ENCODE measurements at regions not wholly inside any gene's neighbourhood (a gene's known extent, or its start where the extent isn't known, plus 50 kb on each side); places are given as distances from the start of the nearest gene placed in this dataset.
"Not testable (repeated sequence)": the region's sequence is repeated elsewhere in the genome, so short reads cannot be mapped to it uniquely, and the experiment has no call there.

DNA sequence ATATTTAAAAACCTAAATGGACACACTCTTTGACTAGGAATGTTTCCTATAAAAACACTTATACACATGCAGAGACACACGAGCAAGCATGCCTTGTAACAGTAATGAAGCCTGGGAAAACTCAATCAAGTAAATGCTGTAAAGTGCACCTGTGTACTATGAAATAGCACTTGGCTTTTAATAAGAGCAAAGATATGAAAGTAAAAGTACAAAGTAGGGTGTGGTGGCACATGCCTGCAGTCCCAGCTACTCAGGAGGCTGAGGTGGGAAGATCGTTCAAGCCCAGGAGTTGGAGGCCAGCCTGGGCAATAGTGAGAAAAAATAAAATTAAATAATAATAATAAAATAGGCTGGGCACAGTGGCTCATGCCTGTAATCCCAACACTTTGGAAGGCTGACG, 166.9 kb upstream of the GRK3 start:
- DNase-seq, result no peak

DNA sequence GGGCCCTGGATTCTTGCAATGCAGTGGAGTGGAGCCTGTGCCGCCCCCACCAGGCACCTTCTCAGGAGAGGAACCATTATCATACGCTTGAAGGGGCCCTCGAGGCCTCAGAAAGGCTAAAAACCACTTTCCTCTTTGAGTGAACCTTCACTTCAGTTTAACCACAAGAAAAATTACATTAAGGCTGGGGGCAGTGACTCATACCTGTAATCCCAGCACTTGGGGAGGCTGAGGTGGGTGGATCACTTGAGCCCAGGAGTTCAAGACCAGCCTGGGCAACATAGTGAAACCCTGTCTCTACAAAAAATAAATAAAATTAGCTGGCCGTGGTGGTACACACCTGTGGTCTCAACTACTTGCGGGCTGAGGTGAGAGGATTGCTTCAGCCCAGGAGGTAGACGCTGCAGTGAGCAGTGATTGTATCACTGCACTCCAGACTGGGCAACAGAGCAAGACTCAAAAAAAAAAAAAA, 165.8 kb upstream of the GRK3 start:
- DNase-seq, result not testable (repeated sequence)

DNA sequence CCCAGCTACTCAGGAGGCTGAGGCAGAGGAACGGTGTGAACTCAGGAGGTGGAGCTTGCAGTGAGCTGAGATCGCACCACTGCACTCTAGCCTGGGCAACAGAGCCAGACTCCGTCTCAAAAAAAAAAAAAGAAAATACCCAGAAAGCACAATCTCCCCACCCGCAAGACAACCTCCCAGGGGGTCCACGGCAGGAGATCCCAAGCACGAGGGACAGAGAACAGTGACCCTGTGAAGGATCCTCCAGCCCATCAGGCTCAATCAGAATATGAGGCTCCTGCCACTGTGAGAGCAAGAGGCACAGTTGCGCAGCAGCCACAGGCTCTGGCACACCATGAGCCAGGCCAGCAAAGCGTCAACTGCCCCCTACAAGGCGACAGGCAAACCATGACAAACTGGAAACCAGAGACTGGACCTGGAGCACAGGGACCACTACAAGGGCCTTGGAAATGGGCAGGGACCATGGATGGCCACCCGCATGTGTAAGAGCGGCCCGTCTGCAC, 164.8 kb upstream of the GRK3 start:
- DNase-seq, result no peak

DNA sequence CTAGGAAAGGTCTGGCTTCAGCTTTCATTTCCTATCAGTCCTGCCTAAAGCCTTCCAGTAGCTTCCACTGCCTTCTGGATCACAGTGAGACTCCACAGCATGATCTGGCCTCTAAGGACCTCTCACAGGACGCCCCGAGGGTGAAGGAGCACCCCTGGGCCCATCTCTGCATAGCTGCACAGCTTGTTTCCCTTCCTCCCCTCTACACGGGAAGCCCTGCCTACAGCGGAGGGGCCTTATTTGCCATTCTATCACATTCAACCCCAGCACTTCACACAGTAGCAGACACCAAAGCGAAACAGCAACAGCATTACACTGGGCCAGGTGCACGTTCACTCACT, 162.3 kb upstream of the GRK3 start:
- no peak for DNase-seq

DNA sequence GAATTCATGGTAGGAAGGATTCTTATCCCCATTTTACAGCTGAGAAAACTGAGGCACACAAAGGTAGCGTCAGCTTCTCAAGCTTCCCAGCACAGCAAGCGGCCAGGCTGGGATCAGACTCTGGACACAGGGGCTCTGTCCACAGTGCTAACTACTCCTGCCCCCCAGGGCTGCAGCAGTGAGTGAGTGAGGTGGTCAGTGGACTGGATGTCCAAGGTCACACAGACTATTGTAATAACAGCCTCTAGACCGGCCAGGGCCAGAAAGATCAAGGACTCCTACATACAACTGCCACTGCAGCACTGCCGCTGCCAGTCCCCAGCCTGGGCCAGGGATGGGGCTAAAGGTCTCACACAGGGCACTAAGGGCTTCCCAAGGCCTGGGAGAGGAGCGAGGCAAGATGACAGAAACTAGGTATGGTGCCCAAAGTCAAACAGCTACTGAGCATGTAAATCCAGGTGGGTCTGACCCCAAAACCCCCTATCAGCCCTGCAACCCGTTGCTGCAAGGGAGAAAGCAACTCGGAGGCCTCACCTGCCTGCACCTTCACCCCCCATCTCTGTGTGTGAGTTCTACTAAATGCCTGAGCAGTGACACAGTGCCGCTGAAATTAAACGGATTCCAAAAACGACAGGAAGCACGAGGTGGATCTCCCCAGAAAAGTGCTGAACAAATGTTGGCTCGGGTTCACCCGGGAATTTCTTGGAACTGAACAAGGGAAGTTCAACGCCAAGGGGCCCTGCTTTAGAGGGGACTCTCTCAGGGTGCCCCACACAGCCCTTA, 161.8 kb upstream of the GRK3 start:
- DNase-seq, result no peak

DNA sequence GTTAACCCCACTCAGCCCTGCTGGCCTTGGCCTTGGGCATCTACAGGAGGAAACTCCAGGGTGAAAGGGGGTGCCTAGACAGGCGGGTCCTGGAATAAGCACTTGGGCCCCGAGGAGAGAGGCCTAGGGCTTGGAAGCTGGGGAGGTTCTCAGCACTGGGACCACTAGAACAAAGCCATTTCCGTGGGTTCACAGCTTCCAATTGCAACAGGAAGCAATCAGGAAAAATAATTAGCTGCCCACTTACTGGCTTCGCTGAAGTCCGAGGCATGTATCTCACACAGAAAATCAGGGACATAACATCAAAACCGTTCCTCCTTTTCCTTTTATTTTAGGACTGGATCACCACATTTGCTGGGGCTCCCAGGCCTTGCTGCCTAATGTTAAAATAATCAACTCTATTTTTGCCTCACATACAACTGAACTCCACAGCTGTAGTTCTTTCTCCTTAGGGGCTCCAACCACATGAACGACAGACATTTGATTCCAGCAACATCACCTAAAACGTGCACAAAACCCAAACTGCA, 161.1 kb upstream of the GRK3 start:
- DNase-seq, result no peak

DNA sequence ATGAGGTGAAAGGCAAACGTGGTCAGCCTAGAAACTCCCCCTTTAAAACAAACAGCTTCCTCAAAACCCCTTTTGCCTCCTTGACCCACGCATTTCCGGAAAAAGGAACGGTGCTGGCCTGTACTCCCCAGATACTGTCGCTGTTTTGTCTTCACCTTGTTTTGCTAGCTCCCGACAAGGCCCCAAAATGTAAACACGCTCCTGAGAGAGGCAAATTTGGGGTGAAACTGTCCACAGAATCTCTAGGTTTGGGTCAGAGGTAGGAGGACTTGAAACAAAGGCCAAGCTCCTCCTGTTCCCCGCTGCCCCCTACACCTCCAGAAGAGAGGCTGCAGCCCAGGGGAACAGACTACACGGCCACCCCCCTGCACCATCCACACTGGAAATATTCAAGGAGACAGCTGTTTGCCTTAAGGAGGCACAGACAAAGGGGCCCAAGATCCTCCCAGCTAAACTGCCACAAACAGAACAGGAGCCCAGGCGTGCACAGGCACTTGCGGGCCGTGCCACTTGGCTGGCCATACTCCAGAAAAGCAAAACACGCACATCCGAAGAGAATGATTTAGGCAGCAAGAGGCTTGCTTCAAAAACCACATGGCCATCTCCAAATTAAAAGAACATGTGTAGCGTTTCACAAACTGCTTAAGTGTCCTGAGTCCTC, 160.5 kb upstream of the GRK3 start:
- DNase-seq, result no peak

DNA sequence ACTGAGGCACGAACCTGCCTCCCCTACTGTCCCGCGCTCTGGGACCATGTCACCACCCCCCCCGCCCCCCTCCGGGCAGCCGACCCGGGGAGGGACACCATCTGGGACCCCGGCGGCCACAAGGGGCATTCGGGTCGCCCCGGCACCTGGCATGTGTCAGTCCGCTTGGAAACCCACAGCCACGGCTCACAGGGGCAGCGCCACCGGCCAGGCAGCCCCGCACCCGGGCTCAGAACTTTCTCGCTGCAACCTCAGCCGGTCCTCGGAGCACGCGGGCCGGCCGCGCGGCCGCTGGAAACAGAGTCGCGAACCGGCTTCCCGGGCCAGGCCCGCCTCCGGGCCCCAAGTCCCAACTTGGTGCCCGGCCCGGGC, 159.9 kb upstream of the GRK3 start:
- no peak for DNase-seq

DNA sequence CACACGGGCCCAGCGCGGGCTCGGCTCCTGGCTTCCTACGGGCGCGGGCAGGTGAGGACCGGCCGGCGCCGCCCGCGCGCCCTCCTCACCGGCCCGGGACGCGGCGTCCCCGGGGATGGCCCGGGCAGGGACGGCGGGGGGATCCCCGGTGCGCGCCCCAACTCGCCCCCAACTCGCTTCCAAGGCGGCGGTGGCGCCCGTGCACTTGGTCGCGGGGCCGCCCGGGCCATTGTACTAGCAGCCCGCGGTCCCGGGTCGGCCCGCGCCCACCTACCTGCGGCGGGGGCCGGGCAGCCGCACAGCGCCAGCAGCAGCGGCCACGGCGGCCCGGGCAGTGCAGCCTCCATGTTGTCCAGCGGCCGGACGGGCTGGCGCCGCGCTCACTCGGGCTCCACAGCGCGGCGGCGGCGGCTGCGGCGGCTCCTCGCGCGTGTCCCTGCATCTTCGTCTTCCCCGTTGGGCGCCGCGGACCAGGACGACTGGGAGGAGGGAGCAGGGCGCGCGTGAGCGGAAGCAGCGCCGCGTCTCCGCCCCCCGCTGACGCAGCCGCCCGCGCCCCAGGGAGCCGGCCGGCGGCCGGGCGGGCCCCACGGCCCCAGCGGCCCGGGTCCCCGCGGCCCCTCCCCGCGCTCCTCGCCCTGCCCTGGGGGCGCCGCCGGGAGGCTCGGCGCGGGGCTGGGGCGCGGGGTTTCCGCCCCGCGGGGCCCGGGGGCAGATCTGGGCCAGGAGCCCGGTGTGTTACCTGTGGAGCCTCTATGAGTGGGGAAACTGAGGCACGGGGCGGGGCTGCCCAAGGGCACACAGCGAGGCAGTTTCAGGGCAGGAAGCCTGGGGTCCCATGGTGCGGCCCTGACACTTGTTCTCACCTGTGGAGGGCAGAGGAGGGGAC, 159.3 kb upstream of the GRK3 start:
- DNase-seq, result peak; percentile 17

DNA sequence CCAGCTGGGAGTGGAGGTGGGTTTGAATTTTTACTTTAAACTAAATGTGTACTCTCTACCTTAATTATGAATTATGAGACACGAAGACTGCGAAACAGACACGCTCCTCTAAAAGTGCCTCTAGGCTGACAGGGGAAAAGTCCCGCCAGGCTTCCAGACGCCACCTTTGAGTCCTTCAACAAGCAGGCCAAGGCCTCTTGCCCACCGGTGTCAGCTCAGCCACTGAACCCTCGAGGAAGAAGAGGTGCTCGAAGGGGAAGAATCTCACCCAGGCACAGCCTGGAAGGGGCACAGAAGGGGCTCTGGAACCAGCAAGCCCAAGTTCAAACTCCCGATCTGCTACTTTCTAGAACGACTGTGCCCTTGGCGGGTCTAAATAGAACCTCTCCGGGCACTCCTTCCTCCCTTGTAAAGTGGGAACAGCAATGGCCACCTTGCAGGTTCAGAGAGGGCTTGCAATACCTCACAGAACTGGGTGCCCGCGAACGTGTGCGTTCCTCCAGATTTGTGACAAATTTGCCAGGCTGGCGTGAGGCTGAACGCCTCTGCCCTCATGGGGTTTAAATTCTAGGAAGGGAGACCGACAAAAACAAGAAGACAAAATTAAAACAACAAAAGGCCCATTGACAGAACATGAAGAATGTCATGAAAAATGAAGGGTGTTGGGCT, 158.5 kb upstream of the GRK3 start:
- DNase-seq, result no peak

DNA sequence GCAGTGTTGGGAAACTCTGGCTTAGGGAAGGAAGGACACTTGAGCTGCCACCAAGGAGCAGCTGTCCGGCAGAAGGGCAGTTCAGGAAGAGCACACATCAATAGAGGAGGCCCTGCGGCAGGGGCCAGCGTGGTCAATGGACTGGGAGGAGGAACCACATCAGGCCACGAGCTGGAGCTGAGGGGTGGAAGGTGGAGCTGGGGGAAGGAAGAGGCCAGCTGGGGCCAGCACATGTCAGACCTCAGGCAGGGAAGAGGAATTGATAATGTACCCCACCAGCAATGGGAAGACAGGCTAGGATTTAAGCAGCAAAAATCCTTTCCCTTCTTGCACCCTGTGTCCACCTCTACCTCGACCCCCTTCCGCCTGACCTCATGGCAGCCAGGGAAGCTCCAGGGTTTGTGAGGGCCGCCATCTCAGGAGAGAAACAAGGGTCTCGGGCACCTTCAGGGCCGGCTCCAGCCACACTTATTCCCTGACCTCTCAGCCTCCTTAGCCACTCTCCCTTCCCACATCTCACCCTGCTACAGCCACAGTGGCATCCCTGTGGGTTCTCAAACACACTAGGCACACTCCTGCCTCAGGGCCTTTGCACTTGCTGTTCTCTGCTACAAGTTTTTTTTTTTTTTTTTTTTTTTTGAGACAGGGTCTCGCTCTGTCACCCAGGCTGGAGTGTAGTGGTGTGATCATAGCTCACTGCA, 157.8 kb upstream of the GRK3 start:
- DNase-seq, result no peak

DNA sequence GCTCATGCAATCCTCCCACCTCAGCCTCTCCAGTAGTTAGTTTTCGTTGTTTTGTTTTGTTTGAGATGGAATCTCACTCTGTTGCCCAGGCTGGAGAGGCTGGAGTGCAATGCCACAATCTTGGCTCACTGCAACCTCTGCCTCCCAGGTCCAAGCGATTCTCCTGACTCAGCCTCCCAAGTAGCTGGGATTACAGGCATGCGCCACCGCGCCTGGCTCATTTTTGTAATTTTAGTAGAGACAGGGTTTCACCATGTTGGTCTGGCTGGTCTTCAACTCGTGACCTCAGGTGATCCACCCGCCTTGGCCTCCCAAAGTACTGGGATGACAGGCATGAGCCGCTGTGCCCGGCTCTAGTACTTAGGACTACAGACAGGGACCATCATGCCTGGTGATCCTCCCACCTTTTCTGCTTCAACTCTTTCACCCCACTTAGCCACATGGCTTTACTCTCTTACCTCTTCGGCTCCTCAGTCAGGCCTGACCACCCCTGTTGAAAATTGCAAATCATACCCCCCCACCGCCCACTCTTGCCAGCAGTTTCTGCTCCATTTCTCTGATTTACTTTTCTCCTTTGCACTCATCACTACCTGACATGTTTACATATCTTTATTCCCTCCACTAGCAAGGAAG, 157.1 kb upstream of the GRK3 start:
- no peak for DNase-seq

DNA sequence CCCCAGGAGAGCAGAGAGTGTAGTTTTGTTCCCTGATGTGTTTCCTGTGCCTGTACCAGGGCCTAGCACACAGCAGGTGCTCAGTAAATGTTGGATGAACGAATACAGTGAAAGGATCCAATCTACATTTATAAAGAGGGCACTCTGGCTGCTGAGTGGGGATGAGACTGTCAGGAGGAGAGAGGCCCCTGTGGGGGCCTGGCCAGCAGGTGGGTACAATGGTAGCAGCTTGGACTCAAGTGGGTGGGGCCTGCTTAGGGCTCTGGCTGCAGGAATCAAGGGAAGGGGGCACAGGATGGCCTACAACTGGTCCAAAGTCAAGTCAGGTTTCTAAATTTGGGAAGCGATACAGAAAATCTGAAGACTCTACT, 156.6 kb upstream of the GRK3 start:
- no peak for DNase-seq

DNA sequence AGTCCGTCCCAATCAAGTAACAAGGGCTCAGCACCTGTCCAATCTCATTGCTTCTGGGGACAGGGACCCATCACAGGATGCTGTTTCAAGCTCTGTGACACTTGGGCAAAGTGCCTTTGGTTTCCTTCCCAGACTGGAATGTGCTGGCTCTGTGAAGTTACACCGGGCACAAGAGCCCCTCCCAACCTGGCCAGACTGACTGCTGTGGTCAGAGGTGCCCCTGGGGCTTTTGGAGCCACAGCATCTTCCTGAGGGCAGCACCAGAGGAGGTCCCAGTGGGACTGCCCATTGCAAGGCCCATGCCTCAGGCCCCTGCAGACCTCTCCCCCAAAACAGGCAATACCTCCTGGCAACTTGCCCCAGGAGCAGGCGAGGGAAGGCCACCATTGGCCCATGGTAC, 155.2 kb upstream of the GRK3 start:
- no peak for DNase-seq

DNA sequence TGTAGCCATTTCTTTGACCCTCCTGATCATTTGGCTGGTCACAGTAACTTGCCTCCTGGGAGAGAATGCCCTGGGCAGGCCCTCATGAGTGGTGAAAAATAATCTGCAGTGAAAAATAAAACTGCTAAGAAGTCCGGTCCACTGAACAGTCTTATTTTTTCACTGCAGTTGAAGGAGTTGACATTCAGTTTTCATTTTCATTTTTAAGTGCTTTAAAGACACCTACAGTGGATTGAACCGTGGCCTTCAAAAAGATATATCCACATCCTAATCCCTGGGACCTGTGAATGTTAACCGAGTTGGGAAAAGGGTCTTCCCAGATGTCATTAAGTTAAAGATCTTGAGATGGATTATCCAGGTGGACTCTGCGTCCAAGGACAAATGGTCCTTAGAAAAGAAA, 153.6 kb upstream of the GRK3 start:
- no peak for DNase-seq

DNA sequence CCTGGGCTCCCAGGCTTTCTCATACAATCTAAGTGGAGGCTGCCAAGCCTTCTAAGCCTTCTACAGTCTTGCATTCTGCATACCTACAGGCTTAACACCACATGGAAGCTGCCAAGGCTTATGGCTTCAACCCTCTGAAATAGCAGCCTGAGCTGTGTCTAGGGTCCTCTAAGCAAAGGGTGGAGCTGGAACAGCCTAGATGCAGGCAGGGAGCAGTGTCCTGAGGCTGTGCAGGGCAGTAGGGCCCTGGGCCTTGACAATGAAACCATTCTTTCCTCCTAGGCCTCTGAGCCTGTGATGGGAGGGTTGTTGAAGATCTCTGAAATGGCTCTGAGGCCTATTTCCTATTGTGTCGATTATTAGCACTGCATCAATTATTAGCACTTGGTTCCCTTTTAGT, 150.9 kb upstream of the GRK3 start:
- no peak for DNase-seq

DNA sequence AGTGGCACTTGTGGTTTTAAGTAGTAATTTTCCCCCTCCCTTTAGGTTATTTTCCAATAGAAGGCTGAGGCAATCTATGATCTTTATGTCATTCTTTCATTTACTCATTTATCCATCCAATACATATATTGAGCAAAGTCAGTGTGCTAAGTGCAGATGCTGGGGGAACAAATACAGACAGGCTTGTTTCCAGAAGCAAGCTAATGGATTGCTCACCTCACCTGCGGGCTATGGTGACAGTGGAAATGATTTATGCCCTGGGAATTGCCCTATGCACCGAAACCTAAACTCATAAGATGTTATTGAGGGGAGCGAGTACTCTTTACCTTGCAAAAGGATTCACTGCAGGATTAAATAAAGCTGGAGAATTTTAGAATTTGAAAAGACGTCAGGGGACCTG, 148.7 kb upstream of the GRK3 start:
- not testable (repeated sequence) for DNase-seq

DNA sequence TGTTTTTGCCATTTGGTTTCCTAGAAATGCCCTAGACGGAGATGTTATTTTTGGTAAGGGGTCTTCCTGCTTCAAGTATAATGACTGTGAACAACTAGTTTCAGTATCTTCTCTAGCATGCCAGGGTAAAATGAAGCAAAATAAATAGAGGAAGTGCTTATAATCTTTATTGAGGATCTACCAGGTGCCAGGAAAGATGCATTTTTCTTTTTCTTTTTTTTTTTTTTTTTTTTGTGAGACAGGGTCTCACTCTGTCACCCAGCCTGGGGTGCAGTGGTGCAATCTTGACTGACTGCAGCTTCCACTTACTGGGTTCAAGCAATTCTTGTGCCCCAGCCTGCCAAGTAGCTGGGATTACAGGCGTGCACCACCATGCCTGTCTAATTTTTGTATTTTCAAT, 146.6 kb upstream of the GRK3 start:
- DNase-seq, result not testable (repeated sequence)

DNA sequence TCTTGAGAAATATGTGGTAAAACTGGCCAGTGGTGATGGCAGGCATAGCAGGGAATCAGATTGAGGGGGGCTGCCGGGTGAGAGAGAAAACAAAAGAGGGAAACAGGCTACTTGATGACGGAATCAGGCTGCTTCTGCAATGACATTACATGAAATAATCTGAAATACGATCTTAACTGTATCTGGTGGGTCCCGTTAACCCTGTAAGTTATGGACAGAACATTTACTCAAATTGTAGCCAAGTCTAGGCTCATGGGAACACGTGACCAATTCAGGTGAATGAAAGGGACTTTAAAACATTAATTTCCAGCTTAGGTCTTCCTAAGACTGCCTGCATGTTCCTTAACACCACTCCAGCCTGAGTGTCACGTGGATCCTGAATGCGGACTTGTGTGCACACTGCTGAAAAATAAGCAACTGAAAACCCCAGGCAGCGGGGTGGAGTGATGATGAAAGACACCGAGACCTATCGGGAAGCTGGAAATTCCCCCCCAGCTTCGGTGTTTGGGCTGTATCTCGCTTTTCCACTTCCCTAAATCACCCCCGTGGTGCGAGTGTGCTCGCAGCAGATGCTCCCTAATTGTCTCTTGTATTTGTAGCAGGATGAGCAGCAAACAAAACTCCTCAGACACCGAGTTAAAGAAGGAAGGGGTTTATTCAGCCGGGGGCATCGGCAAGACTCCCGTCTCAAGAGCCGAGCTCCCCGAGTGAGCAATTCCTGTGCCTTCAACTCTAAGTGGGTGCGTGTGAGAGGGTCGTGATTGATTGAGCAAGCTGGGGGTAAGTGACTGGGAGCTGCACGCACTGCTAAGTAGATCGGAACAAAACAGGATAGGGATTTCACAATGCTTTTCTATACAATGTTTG, 145.0 kb upstream of the GRK3 start:
- DNase-seq, result no peak

DNA sequence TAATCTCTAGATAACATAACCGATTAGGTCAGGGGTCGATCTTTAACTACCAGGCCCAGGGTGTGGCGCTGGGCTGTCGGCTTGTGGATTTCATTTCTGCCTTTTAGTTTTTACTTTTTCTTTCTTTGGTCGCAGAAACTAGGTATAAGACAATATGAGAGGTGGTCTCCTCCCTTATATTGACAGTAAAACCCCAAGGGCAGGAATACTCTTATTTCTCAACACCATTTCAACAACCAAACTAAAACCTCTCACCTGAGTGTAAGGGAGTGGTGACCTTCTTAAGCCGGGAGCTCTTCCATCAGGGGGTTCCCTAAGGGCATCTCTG, 144.4 kb upstream of the GRK3 start:
- not testable (repeated sequence) for DNase-seq

DNA sequence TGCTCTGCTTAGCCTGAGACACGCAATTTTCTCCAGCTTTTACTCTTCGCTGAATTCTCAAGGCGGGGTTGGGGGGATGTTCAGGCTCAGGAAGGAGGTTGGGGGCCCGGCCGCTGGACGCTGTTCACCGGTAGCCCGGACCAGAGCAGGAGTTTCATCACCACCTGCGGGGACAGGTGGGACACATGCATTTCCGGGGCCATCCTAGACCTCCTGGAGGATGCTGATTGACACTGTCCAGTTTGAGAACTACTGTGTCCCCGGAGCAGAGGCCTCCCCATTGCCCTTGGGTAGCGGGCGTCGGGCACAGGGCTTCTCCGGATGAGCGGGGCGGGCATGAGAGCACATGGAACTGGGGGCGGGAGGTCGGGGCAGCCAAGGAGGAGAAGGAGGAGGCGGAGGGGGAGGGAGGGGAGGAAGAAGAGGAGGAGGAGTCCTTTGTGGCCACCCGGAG, 144.0 kb upstream of the GRK3 start:
- no peak for DNase-seq

Data from NCI-H526 treated with DMSO at 0.1 percent for 48 hours (cell line).